AG04450 (cell line): ENCODE measurements at regions not wholly inside any gene's neighbourhood (a gene's known extent, or its start where the extent isn't known, plus 50 kb on each side); places are given as distances from the start of the nearest gene placed in this dataset.

Experiments
- CTCF ChIA-PET: fragments of 300-600, 350-600 bp; formaldehyde crosslinking; extraction: SDS; loops from one replicate; lab custom pipeline; 2022; ENCODE audit warnings: antibody characterized with exemption, inconsistent platforms; lab: Charles Lee
- POLR2A ChIA-PET: fragments of 350-600 bp; formaldehyde crosslinking; extraction: SDS; loops from one replicate; lab custom pipeline; 2021; ENCODE audit warnings: antibody characterized with exemption, inconsistent platforms; lab: Yijun Ruan, JAX
- DNase-seq: peaks from one replicate; pipeline ENCODE4 v3.0.0-alpha.2; 2011; ENCODE audit warnings: low read depth, low spot score
- H3K27ac ChIP-seq: one replicate; pipeline ENCODE4 v1.5.1; 2012; ENCODE audit warnings: low read depth, low read length, control low read depth
- H3K27me3 ChIP-seq: one replicate; pipeline ENCODE4 v1.6.0; 2012; ENCODE audit warnings: low read length; ENCODE audit not compliant: control insufficient read depth, insufficient read depth
- H3K4me3 ChIP-seq: 2 replicates; pipeline ENCODE4 v1.5.1; 2011; ENCODE audit warnings: mild to moderate bottlenecking, low read depth, low read length, control low read depth
- H3K9me3 ChIP-seq: 2 replicates; pipeline ENCODE4 v1.5.1; 2012; ENCODE audit warnings: low read length; ENCODE audit not compliant: control insufficient read depth, insufficient read depth
- CTCF ChIP-seq: IDR thresholded peaks from 2 replicates; pipeline ENCODE4 v1.5.1; 2011; ENCODE audit warnings: low read depth, low read length, control low read depth, inconsistent platforms

GRCh38 chr5:160169326-160169725 is 50.1 kb upstream of the PWWP2A start:
- ChIA-PET POLR2A (interaction anchor here (1.0 to 1.4 kb wide), 2 partner anchors 20 to 50 kb away, joined by 3 to 4 read pairs; partner anchors contain the start of gene PWWP2A), CTCF (no interaction called here)
- no peak for TF ChIP-seq CTCF
- Histone ChIP-seq H3K4me3 (no peak overlapping the region; the same call in 1 of the 2 replicates), H3K27ac (peak overlapping the region; percentile 89), H3K9me3 (no peaks in the 10 kb centered on the region), H3K27me3 (no peaks in the 10 kb centered on the region)
- DNase-seq, result peak; percentile 62
